ENCODE measurements at regions not wholly inside any gene's neighbourhood (a gene's known extent, or its start where the extent isn't known, plus 50 kb on each side); places are given as distances from the start of the nearest gene placed in this dataset.

- no peak for TF ChIP-seq CTCF (IDR thresholded peaks at IDR 0.05)
- no peak for TF ChIP-seq POLR2A (IDR thresholded peaks at IDR 0.05)
- no peak for TF ChIP-seq EP300 (IDR thresholded peaks at IDR 0.05)
Observed at GRCh38 chr18:38930881-38931753, 1365.5 kb upstream of the CELF4 start.

All from sigmoid colon (tissue), 4 donors.